ENCODE measurements at regions not wholly inside any gene's neighbourhood (a gene's known extent, or its start where the extent isn't known, plus 50 kb on each side); places are given as distances from the start of the nearest gene placed in this dataset.
A peak's percentile ranks its signal among the peaks of the same experiment; 100 is the strongest.

DNA sequence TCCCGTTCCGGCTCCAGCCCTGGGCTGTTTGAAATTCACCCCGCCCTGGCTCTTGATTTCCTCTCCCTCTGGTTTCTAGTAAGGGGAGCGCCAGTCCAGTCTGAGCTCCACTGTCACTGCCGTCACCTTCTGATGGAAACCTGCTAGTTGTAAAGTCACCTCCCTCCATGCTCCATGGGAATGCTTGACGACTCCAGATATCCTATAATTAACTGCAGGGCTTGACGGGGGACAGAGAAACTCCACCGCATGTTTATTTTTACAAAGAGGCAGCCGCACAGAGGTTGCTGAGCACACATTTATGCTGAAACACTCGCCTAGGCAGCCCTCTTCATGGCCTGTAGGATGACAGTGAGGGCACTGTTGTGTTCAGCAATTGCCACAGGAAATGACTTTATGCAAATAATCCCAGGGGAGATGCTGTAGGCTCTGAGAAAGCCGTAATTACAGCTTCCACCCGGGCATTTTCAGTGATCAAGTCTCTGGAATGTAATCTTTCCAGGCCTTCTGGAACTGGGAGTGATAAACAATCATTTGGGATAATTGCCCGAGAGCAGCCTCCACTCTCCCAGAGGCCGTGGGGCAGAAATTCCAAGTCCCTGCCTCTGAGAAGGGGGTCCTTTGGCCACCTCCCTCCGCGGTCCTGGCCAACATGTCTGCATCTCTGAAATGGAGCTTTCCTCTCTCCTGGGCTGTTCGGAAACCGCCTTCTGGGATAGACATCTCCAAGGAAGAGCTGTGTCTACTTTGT, 300.5 kb downstream of the KLF6 start:
- DNase-seq (no peak), ATAC-seq (no peak)

DNA sequence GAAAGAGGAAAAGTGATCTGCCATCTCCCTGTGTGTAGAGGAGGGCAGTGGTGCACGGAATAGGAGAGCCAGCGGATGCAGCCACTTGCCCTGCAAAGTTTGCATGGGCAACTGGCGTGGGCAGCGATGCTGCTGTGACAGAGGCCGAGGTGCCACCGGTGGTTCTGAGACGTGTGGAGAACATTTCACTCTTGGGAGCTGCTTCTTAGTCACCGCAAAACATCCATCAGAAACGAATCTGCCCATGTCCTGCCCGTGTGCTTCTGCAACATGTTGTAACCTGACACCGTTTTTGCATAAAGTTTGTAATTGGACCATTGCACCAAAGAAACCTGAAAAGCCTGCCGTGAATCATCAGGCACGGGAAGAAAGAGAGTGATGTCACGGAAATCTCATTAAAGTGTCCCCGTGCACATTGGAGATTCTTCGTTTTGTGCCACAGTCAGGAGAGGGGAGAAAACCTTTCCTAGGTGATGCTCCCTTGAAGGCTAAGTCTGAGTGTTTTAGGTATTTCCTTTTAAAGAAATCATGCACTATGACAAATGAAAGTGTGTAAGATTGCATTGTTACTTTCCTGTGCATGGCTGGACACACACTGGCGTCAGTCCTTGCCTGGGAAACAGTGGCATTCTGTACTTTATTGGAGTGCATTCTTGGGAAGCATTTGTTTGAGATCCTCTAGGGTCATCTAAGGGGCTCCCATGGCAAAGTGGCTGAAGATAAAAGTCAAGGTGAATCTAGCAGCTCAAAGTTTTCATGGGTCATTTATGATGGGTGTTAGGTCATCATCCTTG, 302.6 kb downstream of the KLF6 start:
- ATAC-seq (peak; percentile 17), DNase-seq (no peak)

DNA sequence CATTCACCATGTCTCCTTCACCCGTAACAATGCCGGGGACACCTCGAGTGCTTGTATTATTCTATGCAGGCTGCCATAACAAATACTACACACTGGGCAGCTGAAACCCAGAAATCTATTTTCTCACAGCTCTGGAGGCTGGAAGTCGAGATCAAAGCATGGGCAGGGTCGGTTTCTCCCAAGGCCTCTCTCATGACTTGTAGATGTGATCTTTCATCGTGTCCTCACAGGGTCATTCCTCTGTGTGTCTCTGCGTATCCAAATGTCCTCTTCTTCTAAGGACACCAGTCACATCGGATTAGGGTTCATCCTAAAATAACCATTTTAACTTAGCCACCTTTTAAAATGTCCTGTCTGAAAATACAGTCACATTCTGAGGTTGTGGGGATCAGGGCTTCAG, 303.5 kb downstream of the KLF6 start:
- no peak for ATAC-seq

GRCh38 chr10:3480990-3481315, 304.1 kb downstream of the KLF6 start:
- ATAC-seq (no peak), DNase-seq (no peak)

More for the DNA sequence above, 303.5 kb downstream of the KLF6 start:
- DNase-seq: no peak

GRCh38 chr10:3480281-3480989, 304.6 kb downstream of the KLF6 start:
- no peak for DNase-seq
- no peak for ATAC-seq

GRCh38 chr10:3478632-3479240, 306.2 kb upstream of the PITRM1 start:
- no peak for DNase-seq
- no peak for ATAC-seq

DNA sequence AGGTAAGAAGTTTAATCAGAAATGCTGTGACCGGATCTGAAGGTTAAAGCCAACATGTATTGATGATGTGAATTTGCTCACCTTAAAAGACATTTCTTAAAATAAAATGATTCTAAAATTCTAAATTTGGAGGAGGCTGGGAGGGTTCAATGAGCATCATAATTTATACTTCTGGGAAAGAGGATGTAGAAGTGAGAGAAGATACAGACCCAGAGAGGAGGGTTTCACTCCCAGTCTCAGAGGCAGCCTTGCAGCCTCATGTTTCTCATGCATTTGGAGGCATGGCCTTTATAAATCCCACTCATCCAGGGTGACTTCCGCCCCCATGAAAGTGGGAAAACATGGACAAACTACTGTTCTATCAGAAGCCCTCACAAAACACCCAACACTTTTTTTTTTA, 305.6 kb upstream of the PITRM1 start:
- no peak for DNase-seq
- no peak for ATAC-seq

DNA sequence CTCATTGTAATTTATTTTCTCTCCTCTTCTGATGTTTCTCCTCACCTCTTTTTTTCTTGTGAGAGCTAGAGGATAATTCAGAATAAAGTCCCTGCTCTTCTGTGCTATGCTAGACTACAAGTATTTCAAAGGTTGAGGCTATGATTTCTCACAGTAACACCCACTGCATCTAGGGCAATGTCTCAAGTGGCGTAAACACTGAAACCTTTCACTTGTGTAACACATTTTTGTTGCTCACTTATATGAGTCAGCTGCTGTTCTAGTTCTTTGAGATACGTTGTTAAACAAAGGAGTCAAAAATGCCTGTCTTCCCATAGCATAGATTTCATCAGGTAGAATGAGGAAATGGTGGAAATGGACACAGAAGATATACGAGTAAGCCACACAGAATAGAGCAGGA, 305.1 kb upstream of the PITRM1 start:
- ATAC-seq: peak; percentile 41
- no peak for DNase-seq

GRCh38 chr10:3476640-3477448, 304.3 kb upstream of the PITRM1 start:
- DNase-seq (no peak), ATAC-seq (no peak)

- DNase-seq (no peak), ATAC-seq (no peak)
Measured at GRCh38 chr10:3476186-3476585, 303.6 kb upstream of the PITRM1 start.

- ATAC-seq: no peak
Measured at GRCh38 chr10:3475367-3475766, 302.8 kb upstream of the PITRM1 start.

GRCh38 chr10:3474266-3474665, 301.7 kb upstream of the PITRM1 start:
- no peak for DNase-seq
- no peak for ATAC-seq

More at GRCh38 chr10:3475367-3475766, 302.8 kb upstream of the PITRM1 start:
- DNase-seq: no peak

DNA sequence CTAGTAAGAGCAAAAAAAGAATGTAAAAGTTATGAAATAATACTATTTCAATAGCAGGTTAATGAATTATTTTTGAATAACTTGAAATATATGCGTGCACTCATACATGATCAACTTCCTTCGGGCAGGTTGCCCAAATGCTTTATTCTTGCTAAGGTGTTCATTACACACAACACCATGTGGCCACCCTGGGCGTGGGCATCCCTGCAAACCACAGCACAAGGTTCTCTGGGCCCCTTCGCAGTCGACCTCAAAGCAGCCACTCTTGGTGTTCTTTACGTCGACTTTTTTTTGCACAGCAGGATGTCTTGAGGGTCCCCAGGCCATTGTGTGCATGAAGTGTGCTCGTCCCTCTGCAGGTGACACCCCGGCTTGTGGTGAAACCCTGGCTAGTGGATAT, 300.7 kb upstream of the PITRM1 start:
- ATAC-seq (no peak), DNase-seq (no peak)

- DNase-seq: no peak
Measured at GRCh38 chr10:3472287-3473051, 299.9 kb upstream of the PITRM1 start.

DNA sequence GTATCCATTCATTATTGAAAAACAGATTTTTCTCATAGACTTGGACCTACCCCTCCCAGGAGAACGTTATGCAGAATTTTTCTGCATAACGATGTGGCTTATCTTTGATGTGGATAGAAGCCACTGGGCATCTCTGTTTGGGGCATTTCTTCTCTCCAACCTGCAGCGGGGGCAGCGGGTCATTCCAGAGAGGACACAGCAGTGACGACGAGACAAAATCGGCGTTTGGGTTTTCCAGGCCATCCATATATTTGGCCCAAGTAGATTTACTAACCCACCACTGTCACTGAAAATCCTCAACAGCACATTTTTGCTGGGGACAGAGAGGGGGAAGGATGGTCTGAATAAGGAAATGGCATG, 299.3 kb upstream of the PITRM1 start:
- no peak for DNase-seq

More at GRCh38 chr10:3472287-3473051, 299.9 kb upstream of the PITRM1 start:
- no peak for ATAC-seq

GRCh38 chr10:3471472-3471871, 298.9 kb upstream of the PITRM1 start:
- ATAC-seq (no peak), DNase-seq (no peak)

More for the DNA sequence above, 299.3 kb upstream of the PITRM1 start:
- no peak for ATAC-seq

DNA sequence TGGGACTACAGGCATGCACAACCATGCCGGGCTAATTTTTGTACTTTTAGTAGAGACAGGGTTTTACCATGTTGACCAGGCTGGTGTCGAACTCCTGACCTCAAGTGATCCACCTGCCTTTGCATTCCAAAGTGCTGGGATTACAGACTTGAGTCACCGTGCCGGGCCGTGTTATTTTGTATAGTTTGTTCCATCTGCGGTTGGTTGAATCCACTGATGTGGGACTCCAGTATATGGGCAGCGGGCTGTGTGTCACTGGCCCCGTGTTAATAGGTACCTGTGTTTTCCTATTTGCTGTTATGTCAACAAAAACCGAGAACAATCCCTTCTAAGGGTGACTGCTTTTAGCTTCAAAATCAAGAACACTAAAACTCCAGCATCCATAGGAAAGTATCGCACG, 297.6 kb upstream of the PITRM1 start:
- no peak for DNase-seq
- no peak for ATAC-seq

- DNase-seq (no peak), ATAC-seq (no peak)
Measured at GRCh38 chr10:3469639-3470020, 297.0 kb upstream of the PITRM1 start.

- ATAC-seq (peak; percentile 35), DNase-seq (no peak)
Measured at GRCh38 chr10:3468919-3469638, 296.5 kb upstream of the PITRM1 start.
